A549 (cell line): ENCODE measurements at regions not wholly inside any gene's neighbourhood (a gene's known extent, or its start where the extent isn't known, plus 50 kb on each side); places are given as distances from the start of the nearest gene placed in this dataset.

Experiments
- POLR2A ChIP-seq: IDR thresholded peaks from 2 replicates; pipeline ENCODE4 v1.6.1; 2012; ENCODE audit warnings: mild to moderate bottlenecking, low read length
- TF ChIP-seq, protein P1 (sequence below): fragments of >200 bp; sonication (Bioruptor Twin); formaldehyde crosslinking; IDR thresholded peaks from 3 replicates; pipeline ENCODE4 v1.5.1; 2016
- TF ChIP-seq, protein P2 (sequence below): IDR thresholded peaks from 2 replicates; pipeline ENCODE4 v1.6.1; 2012

DNA sequence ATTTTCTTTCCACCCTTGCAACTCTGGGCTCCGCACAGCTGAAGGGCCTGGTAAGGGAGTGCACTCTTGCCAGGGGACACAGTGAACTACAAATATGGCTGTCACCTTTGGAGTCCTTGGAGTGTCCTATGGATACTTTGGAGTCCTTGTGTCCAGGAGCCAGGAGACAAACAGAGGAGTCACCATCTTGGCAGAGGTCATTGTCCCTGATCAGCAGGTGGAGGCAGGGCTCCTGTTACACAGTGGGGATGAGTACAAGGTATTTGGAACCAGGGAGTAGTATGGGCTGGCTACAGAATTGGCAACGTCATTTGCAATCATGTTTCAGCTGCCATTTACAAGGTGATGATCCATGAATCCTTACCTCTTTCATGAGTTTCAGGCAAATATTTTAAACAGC is 132.5 kb downstream of the FAM161A start:
- TF ChIP-seq, protein P1, sequence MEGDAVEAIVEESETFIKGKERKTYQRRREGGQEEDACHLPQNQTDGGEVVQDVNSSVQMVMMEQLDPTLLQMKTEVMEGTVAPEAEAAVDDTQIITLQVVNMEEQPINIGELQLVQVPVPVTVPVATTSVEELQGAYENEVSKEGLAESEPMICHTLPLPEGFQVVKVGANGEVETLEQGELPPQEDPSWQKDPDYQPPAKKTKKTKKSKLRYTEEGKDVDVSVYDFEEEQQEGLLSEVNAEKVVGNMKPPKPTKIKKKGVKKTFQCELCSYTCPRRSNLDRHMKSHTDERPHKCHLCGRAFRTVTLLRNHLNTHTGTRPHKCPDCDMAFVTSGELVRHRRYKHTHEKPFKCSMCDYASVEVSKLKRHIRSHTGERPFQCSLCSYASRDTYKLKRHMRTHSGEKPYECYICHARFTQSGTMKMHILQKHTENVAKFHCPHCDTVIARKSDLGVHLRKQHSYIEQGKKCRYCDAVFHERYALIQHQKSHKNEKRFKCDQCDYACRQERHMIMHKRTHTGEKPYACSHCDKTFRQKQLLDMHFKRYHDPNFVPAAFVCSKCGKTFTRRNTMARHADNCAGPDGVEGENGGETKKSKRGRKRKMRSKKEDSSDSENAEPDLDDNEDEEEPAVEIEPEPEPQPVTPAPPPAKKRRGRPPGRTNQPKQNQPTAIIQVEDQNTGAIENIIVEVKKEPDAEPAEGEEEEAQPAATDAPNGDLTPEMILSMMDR = no peak
- no peak for TF ChIP-seq POLR2A
- TF ChIP-seq, protein P2, sequence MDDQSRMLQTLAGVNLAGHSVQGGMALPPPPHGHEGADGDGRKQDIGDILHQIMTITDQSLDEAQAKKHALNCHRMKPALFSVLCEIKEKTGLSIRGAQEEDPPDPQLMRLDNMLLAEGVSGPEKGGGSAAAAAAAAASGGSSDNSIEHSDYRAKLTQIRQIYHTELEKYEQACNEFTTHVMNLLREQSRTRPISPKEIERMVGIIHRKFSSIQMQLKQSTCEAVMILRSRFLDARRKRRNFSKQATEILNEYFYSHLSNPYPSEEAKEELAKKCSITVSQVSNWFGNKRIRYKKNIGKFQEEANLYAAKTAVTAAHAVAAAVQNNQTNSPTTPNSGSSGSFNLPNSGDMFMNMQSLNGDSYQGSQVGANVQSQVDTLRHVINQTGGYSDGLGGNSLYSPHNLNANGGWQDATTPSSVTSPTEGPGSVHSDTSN = no peak
